Ishikawa (cell line): ENCODE measurements at regions not wholly inside any gene's neighbourhood (a gene's known extent, or its start where the extent isn't known, plus 50 kb on each side); places are given as distances from the start of the nearest gene placed in this dataset.

Experiments used
- CEBPB ChIP-seq: IDR thresholded peaks from 2 replicates; pipeline ENCODE4 v1.6.1; 2012
- CREB1 ChIP-seq: IDR thresholded peaks from 2 replicates; pipeline ENCODE4 v1.6.1; 2012; ENCODE audit warnings: low read depth
- EGR1 ChIP-seq: IDR thresholded peaks from 2 replicates; pipeline ENCODE4 v1.6.1; 2012
- EP300 ChIP-seq: IDR thresholded peaks from 2 replicates; pipeline ENCODE4 v1.6.1; 2012; ENCODE audit warnings: borderline replicate concordance
- FOXM1 ChIP-seq: IDR thresholded peaks from 2 replicates; pipeline ENCODE4 v1.6.1; 2012; ENCODE audit warnings: low read depth, borderline replicate concordance
- NFIC ChIP-seq: IDR thresholded peaks from 2 replicates; pipeline ENCODE4 v1.6.1; 2012
- RAD21 ChIP-seq: IDR thresholded peaks from 2 replicates; pipeline ENCODE4 v1.6.1; 2012; ENCODE audit warnings: low read depth
- REST ChIP-seq: IDR thresholded peaks from 2 replicates; pipeline ENCODE4 v1.6.1; 2012; ENCODE audit warnings: low read depth, mild to moderate bottlenecking
- TAF1 ChIP-seq: IDR thresholded peaks from 2 replicates; pipeline ENCODE4 v1.6.1; 2012; ENCODE audit warnings: low read depth, mild to moderate bottlenecking
- TCF12 ChIP-seq: IDR thresholded peaks from 2 replicates; pipeline ENCODE4 v1.6.1; 2012; ENCODE audit warnings: low read depth
- TEAD4 ChIP-seq: IDR thresholded peaks from 2 replicates; pipeline ENCODE4 v1.6.1; 2012
- USF1 ChIP-seq: IDR thresholded peaks from 2 replicates; pipeline ENCODE4 v1.6.1; 2012
- YY1 ChIP-seq: IDR thresholded peaks from 2 replicates; pipeline ENCODE4 v1.6.1; 2012; ENCODE audit warnings: low read depth
- ZBTB7A ChIP-seq: IDR thresholded peaks from 2 replicates; pipeline ENCODE4 v1.6.1; 2012; ENCODE audit warnings: low read depth
- TF ChIP-seq, protein P1 (sequence below): IDR thresholded peaks from 2 replicates; pipeline ENCODE4 v1.6.1; 2012

DNA sequence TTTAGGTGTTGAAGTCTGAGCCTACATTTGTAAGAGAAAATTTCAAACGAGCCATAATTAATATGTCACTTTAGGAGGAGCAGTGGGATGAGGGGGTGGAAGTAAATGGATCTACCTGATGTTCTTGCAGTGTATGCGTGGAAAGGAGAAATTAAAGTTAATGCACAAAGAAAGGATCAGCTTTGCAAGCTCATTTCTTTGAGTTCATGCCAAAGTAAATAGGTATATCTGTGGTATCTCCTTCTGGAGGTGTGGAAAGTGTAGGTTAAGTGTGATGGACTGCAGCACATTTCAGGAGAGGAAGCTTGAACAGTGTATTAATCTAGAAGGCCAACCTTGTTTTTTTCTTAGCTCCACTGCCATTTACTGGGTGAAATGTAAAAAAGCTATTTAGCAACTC lies 307.5 kb upstream of the ZEB2 start:
- TF ChIP-seq RAD21, result no peak
- no peak for TF ChIP-seq YY1
- TF ChIP-seq REST, result no peak
- no peak for TF ChIP-seq TCF12
- TF ChIP-seq CREB1, result no peak
- no peak for TF ChIP-seq TEAD4
- TF ChIP-seq TAF1, result no peak
- TF ChIP-seq, protein P1, sequence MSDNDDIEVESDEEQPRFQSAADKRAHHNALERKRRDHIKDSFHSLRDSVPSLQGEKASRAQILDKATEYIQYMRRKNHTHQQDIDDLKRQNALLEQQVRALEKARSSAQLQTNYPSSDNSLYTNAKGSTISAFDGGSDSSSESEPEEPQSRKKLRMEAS, result no peak
- TF ChIP-seq CEBPB, result no peak
- TF ChIP-seq FOXM1, result no peak

- TF ChIP-seq REST, result no peak
- TF ChIP-seq FOXM1, result no peak
- no peak for TF ChIP-seq TCF12
- no peak for TF ChIP-seq USF1
- no peak for TF ChIP-seq CREB1
- TF ChIP-seq, protein P1, result no peak
- TF ChIP-seq TAF1, result no peak
- TF ChIP-seq YY1, result no peak
- no peak for TF ChIP-seq ZBTB7A
Measured at GRCh38 chr2:144826105-144826504, 306.2 kb upstream of the ZEB2 start.

DNA sequence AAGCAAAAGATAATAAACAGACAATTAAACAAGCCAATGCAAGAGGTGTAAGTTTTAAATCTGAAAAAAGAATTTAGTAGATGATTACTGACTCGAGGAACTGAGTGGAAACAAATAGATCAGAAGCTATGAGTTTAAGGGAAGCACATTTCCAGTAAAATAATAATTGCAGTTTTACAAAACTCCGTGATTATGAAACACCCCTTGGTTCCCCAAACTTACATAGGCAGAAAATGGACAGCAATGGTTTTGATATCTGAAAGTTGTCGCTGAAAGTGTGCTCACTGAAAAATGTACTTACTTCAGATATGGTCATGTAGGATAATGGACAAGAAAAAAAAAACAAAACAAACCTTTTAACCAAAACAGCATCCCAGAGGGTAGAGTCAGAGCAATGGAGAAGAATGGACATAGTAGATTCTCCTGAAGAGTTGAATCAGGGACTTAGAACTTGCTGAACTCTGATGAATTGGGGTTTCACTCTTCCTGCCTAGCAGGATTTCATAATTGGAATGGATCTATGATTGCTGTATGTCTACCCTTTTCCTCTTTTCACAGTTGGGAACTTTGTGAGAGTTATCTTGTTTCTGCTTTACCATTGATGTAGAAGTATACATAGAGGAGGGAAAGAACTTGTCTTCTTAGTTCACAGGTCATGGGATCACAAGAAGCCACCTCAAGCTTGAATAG lies 305.6 kb upstream of the ZEB2 start:
- no peak for TF ChIP-seq CEBPB

GRCh38 chr2:144824306-144825080 lies 304.6 kb upstream of the ZEB2 start:
- TF ChIP-seq FOXM1, result no peak
- no peak for TF ChIP-seq CREB1
- no peak for TF ChIP-seq CEBPB
- no peak for TF ChIP-seq TEAD4
- TF ChIP-seq RAD21, result no peak
- TF ChIP-seq TAF1, result no peak
- TF ChIP-seq USF1, result no peak
- no peak for TF ChIP-seq EGR1

- no peak for TF ChIP-seq YY1
- no peak for TF ChIP-seq USF1
- no peak for TF ChIP-seq NFIC
- TF ChIP-seq TCF12, result no peak
- TF ChIP-seq EP300, result no peak
- TF ChIP-seq ZBTB7A, result no peak
- no peak for TF ChIP-seq CREB1
- TF ChIP-seq RAD21, result no peak
- no peak for TF ChIP-seq TEAD4
- TF ChIP-seq CEBPB, result no peak
- TF ChIP-seq, protein P1, result no peak
- no peak for TF ChIP-seq REST
- TF ChIP-seq FOXM1, result no peak
- no peak for TF ChIP-seq TAF1
- TF ChIP-seq EGR1, result no peak
Measured at GRCh38 chr2:144822966-144823365, 303.0 kb upstream of the ZEB2 start.
